NB4 (cell line): ENCODE measurements at regions not wholly inside any gene's neighbourhood (a gene's known extent, or its start where the extent isn't known, plus 50 kb on each side); places are given as distances from the start of the nearest gene placed in this dataset.

Experiments
- CTCF ChIP-seq: IDR thresholded peaks from one replicate; pipeline ENCODE4 v1.5.1; 2012; ENCODE audit warnings: low read depth, low read length
- POLR2A ChIP-seq: IDR thresholded peaks from 2 replicates; pipeline ENCODE4 v1.6.1; 2011; ENCODE audit warnings: mild to moderate bottlenecking; ENCODE audit not compliant: insufficient read length; ENCODE audit errors: extremely low read depth

DNA sequence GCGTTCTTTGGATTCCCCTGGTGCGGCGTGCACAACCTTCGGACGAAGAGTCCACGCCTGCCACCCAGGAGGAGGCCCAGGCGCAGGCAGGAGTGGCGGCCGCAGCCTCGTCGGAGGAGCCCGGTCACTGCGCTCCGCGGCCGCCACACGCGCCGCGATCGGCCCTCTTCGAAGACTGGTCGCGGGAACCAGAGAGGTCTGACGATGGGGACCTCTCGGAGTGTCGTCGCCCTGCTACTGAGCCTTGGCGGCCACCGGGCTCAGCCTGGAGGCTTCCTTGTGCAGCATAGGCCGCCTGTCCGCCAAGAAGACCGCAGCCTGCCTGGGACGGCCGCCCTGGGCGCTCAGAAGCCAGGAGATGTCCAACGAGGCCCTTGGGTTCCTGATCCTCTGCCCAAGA is 112.5 kb upstream of the SELENOP start:
- TF ChIP-seq CTCF, result no peak
- no peak for TF ChIP-seq POLR2A
